ENCODE measurements at regions not wholly inside any gene's neighbourhood (a gene's known extent, or its start where the extent isn't known, plus 50 kb on each side); places are given as distances from the start of the nearest gene placed in this dataset.
"Not testable (repeated sequence)": the region's sequence is repeated elsewhere in the genome, so short reads cannot be mapped to it uniquely, and the experiment has no call there.

GRCh38 chr9:115864581-115864980 lies 289.0 kb upstream of the PAPPA start:
- no peak overlapping the region for H3K27ac ChIP-seq (ENCODE audit: low read depth, low read length)
- H3K9ac ChIP-seq (ENCODE audit: low read depth, low read length): no peak overlapping the region
- H3K4me3 ChIP-seq (ENCODE audit: low read length): no peak overlapping the region
- H3K36me3 ChIP-seq (ENCODE audit: insufficient read depth, low read length): no peaks in the 10 kb centered on the region
- H3K27me3 ChIP-seq (ENCODE audit: insufficient read depth, low read length): no peaks in the 10 kb centered on the region
- H3K4me1 ChIP-seq (ENCODE audit: insufficient read depth, low read length): no peaks in the 10 kb centered on the region; the same call in 1 of the 2 replicates
- no peaks in the 10 kb centered on the region for H3K9me3 ChIP-seq (ENCODE audit: insufficient read depth, low read depth, low read length)

GRCh38 chr9:115867326-115867725 lies 286.3 kb upstream of the PAPPA start:
- H3K9me3 ChIP-seq (ENCODE audit: insufficient read depth, low read depth, low read length): no peaks in the 10 kb centered on the region
- no peaks in the 10 kb centered on the region for H3K36me3 ChIP-seq (ENCODE audit: insufficient read depth, low read length)
- H3K27ac ChIP-seq (ENCODE audit: low read depth, low read length): no peak overlapping the region
- no peak overlapping the region for H3K9ac ChIP-seq (ENCODE audit: low read depth, low read length)
- H3K27me3 ChIP-seq (ENCODE audit: insufficient read depth, low read length): no peaks in the 10 kb centered on the region
- H3K4me3 ChIP-seq (ENCODE audit: low read length): no peak overlapping the region
- H3K4me1 ChIP-seq (ENCODE audit: insufficient read depth, low read length): peaks cover 7% of the 10 kb centered on the region; the same call in 1 of the 2 replicates

- no peaks in the 10 kb centered on the region for H3K9me3 ChIP-seq (ENCODE audit: insufficient read depth, low read depth, low read length)
- no peak overlapping the region for H3K27ac ChIP-seq (ENCODE audit: low read depth, low read length)
- no peak overlapping the region for H3K4me3 ChIP-seq (ENCODE audit: low read length)
- H3K9ac ChIP-seq (ENCODE audit: low read depth, low read length): no peak overlapping the region
- 98% methylated on average over 3 of the region's 3 CpGs for WGBS
- H3K27me3 ChIP-seq (ENCODE audit: insufficient read depth, low read length): no peaks in the 10 kb centered on the region
- no peaks in the 10 kb centered on the region for H3K4me1 ChIP-seq (ENCODE audit: insufficient read depth, low read length)
- H3K36me3 ChIP-seq (ENCODE audit: insufficient read depth, low read length): no peaks in the 10 kb centered on the region
Observed at GRCh38 chr9:115877852-115878438, 275.6 kb upstream of the PAPPA start.

- Histone ChIP-seq H3K27me3 (ENCODE audit: insufficient read depth, low read length) (no peaks in the 10 kb centered on the region), H3K27ac (ENCODE audit: low read depth, low read length) (no peak overlapping the region)
- 89% methylated on average over 3 of the region's 3 CpGs for WGBS
Observed at GRCh38 chr9:115879451-115879850, 274.1 kb upstream of the PAPPA start.

GRCh38 chr9:115880221-115880885 lies 273.2 kb upstream of the PAPPA start:
- Histone ChIP-seq H3K9ac (ENCODE audit: low read depth, low read length) (no peak overlapping the region), H3K9me3 (ENCODE audit: insufficient read depth, low read depth, low read length) (no peaks in the 10 kb centered on the region), H3K36me3 (ENCODE audit: insufficient read depth, low read length) (no peaks in the 10 kb centered on the region), H3K4me3 (ENCODE audit: low read length) (no peak overlapping the region), H3K27me3 (ENCODE audit: insufficient read depth, low read length) (no peaks in the 10 kb centered on the region), H3K27ac (ENCODE audit: low read depth, low read length) (no peak overlapping the region), H3K4me1 (ENCODE audit: insufficient read depth, low read length) (no peaks in the 10 kb centered on the region)
- 96% methylated on average over 5 of the region's 5 CpGs for WGBS

More at GRCh38 chr9:115879451-115879850, 274.1 kb upstream of the PAPPA start:
- no peaks in the 10 kb centered on the region for H3K36me3 ChIP-seq (ENCODE audit: insufficient read depth, low read length)
- no peak overlapping the region for H3K9ac ChIP-seq (ENCODE audit: low read depth, low read length)
- no peaks in the 10 kb centered on the region for H3K4me1 ChIP-seq (ENCODE audit: insufficient read depth, low read length)
- H3K9me3 ChIP-seq (ENCODE audit: insufficient read depth, low read depth, low read length): no peaks in the 10 kb centered on the region
- H3K4me3 ChIP-seq (ENCODE audit: low read length): no peak overlapping the region

GRCh38 chr9:115882911-115883310 lies 270.7 kb upstream of the PAPPA start:
- Histone ChIP-seq H3K9ac (ENCODE audit: low read depth, low read length) (no peak overlapping the region), H3K4me1 (ENCODE audit: insufficient read depth, low read length) (no peaks in the 10 kb centered on the region), H3K27ac (ENCODE audit: low read depth, low read length) (no peak overlapping the region), H3K36me3 (ENCODE audit: insufficient read depth, low read length) (no peaks in the 10 kb centered on the region), H3K9me3 (ENCODE audit: insufficient read depth, low read depth, low read length) (no peaks in the 10 kb centered on the region), H3K27me3 (ENCODE audit: insufficient read depth, low read length) (no peaks in the 10 kb centered on the region), H3K4me3 (ENCODE audit: low read length) (no peak overlapping the region)

GRCh38 chr9:115883467-115884329 lies 269.9 kb upstream of the PAPPA start:
- Histone ChIP-seq H3K4me3 (ENCODE audit: low read length) (no peak overlapping the region), H3K27me3 (ENCODE audit: insufficient read depth, low read length) (no peaks in the 10 kb centered on the region), H3K36me3 (ENCODE audit: insufficient read depth, low read length) (no peaks in the 10 kb centered on the region), H3K27ac (ENCODE audit: low read depth, low read length) (no peak overlapping the region), H3K9ac (ENCODE audit: low read depth, low read length) (no peak overlapping the region), H3K9me3 (ENCODE audit: insufficient read depth, low read depth, low read length) (no peaks in the 10 kb centered on the region), H3K4me1 (ENCODE audit: insufficient read depth, low read length) (no peaks in the 10 kb centered on the region)
- WGBS: 54% methylated on average over 5 of the region's 5 CpGs

GRCh38 chr9:115884846-115885245 lies 268.7 kb upstream of the PAPPA start:
- Histone ChIP-seq H3K27ac (ENCODE audit: low read depth, low read length) (no peak overlapping the region), H3K4me1 (ENCODE audit: insufficient read depth, low read length) (no peaks in the 10 kb centered on the region), H3K9ac (ENCODE audit: low read depth, low read length) (no peak overlapping the region), H3K27me3 (ENCODE audit: insufficient read depth, low read length) (no peaks in the 10 kb centered on the region), H3K4me3 (ENCODE audit: low read length) (no peak overlapping the region), H3K36me3 (ENCODE audit: insufficient read depth, low read length) (no peaks in the 10 kb centered on the region), H3K9me3 (ENCODE audit: insufficient read depth, low read depth, low read length) (no peaks in the 10 kb centered on the region)
- WGBS: 79% methylated on average over 2 of the region's 2 CpGs

- no peaks in the 10 kb centered on the region for H3K27me3 ChIP-seq (ENCODE audit: insufficient read depth, low read length)
- no peaks in the 10 kb centered on the region for H3K9me3 ChIP-seq (ENCODE audit: insufficient read depth, low read depth, low read length)
- no peak overlapping the region for H3K27ac ChIP-seq (ENCODE audit: low read depth, low read length)
- no peaks in the 10 kb centered on the region for H3K4me1 ChIP-seq (ENCODE audit: insufficient read depth, low read length)
- no peaks in the 10 kb centered on the region for H3K36me3 ChIP-seq (ENCODE audit: insufficient read depth, low read length)
- WGBS: 95% methylated on average over 5 of the region's 5 CpGs
- no peak overlapping the region for H3K4me3 ChIP-seq (ENCODE audit: low read length)
- H3K9ac ChIP-seq (ENCODE audit: low read depth, low read length): no peak overlapping the region
Observed at GRCh38 chr9:115888131-115888530, 265.5 kb upstream of the PAPPA start.

GRCh38 chr9:115891929-115892328 lies 261.7 kb upstream of the PAPPA start:
- H3K27me3 ChIP-seq (ENCODE audit: insufficient read depth, low read length): no peaks in the 10 kb centered on the region
- no peaks in the 10 kb centered on the region for H3K36me3 ChIP-seq (ENCODE audit: insufficient read depth, low read length)
- no peaks in the 10 kb centered on the region for H3K4me1 ChIP-seq (ENCODE audit: insufficient read depth, low read length)
- H3K4me3 ChIP-seq (ENCODE audit: low read length): no peak overlapping the region
- H3K9me3 ChIP-seq (ENCODE audit: insufficient read depth, low read depth, low read length): no peaks in the 10 kb centered on the region
- H3K27ac ChIP-seq (ENCODE audit: low read depth, low read length): no peak overlapping the region
- WGBS: no CpG with 5 or more reads among the region's 2 CpGs
- no peak overlapping the region for H3K9ac ChIP-seq (ENCODE audit: low read depth, low read length)

- H3K27me3 ChIP-seq (ENCODE audit: insufficient read depth, low read length); H3K9ac ChIP-seq (ENCODE audit: low read depth, low read length); H3K4me3 ChIP-seq (ENCODE audit: low read length); H3K9me3 ChIP-seq (ENCODE audit: insufficient read depth, low read depth, low read length); H3K4me1 ChIP-seq (ENCODE audit: insufficient read depth, low read length); H3K36me3 ChIP-seq (ENCODE audit: insufficient read depth, low read length); H3K27ac ChIP-seq (ENCODE audit: low read depth, low read length): not testable (repeated sequence)
- 70% methylated on average over 1 of the region's 2 CpGs for WGBS
Observed at GRCh38 chr9:115898478-115898877, 255.1 kb upstream of the PAPPA start.
